ENCODE measurements at regions not wholly inside any gene's neighbourhood (a gene's known extent, or its start where the extent isn't known, plus 50 kb on each side); places are given as distances from the start of the nearest gene placed in this dataset.

GRCh38 chr15:100818927-100819326 is 60.7 kb upstream of the ALDH1A3 start:
- no peak for TF ChIP-seq CTCF (IDR thresholded peaks at IDR 0.05)
- no peak for TF ChIP-seq POLR2A (IDR thresholded peaks at IDR 0.05)
